K562 (cell line): ENCODE measurements at regions not wholly inside any gene's neighbourhood (a gene's known extent, or its start where the extent isn't known, plus 50 kb on each side); places are given as distances from the start of the nearest gene placed in this dataset.
"Not testable (repeated sequence)": the region's sequence is repeated elsewhere in the genome, so short reads cannot be mapped to it uniquely, and the experiment has no call there.

Experiments used
- ATAC-seq: fragments of 200-7000 bp; cut with Tn5 transposase; 3 replicates; pipeline ENCODE4 v1.9.1; 2020; ENCODE audit warnings: moderate library complexity
- BruUV-seq: library from RNA; stranded (reverse); fragments of 400-500 nt; replicated peaks from 2 replicates; lab custom pipeline; 2021; lab: Mats Ljungman, UMichigan
- CTCF ChIA-PET: fragments of 300-600 bp; formaldehyde crosslinking; extraction: SDS; loops from one replicate; lab custom pipeline; 2021; ENCODE audit warnings: low intra/inter-chr PET ratio; lab: Yijun Ruan, JAX
- POLR2A ChIA-PET: fragments of 300-600, 350-650 bp; sonication (Branson Sonifier 250); formaldehyde crosslinking; extraction: SDS; loops from one replicate; lab custom pipeline; 2021; ENCODE audit warnings: antibody characterized with exemption, inconsistent platforms; lab: Yijun Ruan, JAX
- DNase-seq, 4 experiments: peaks; one replicate each; pipeline versions ENCODE4 v3.0.0 to v3.0.0-alpha.2; 2011 to 2018; ENCODE audit warnings: low spot score in 3 of 4, mixed read lengths in 3 of 4; ENCODE audit errors: extremely low read depth in 1 of 4
- FAIRE-seq: peaks from 2 replicates; lab custom pipeline; 2011; peaks lifted over from hg19 to GRCh38; lab: Jason Lieb, UNC
- H2AFZ ChIP-seq: 2 replicates; pipeline ENCODE4 v1.6.0; 2011; ENCODE audit warnings: low read depth, low read length, control low read depth, inconsistent platforms
- H3K27ac ChIP-seq: fragments of 200-600 bp; 3 replicates; pipeline ENCODE4 v1.8.0; 2011; ENCODE audit warnings: low read depth, mild to moderate bottlenecking, control low read depth, inconsistent platforms, low read length, moderate library complexity, mixed read lengths; ENCODE audit errors: extremely low read depth
- H3K27me3 ChIP-seq, 2 experiments: fragments of 300-600 bp in 1 of 2; 2 replicates in 1 of 2; 3 replicates in 1 of 2; pipeline versions ENCODE4 v1.6.0 to v1.8.0; 2011; ENCODE audit warnings: inconsistent platforms in 2 of 2, low read length in 2 of 2, mild to moderate bottlenecking in 1 of 2, mixed read lengths in 1 of 2, moderate library complexity in 1 of 2; ENCODE audit not compliant: control insufficient read depth in 2 of 2, insufficient read depth in 2 of 2
- H3K36me3 ChIP-seq: fragments of 300-600 bp; 3 replicates; pipeline ENCODE4 v1.8.0; 2011; ENCODE audit warnings: mild to moderate bottlenecking, low read length, inconsistent platforms; ENCODE audit not compliant: control insufficient read depth, insufficient read depth
- H3K4me1 ChIP-seq, 2 experiments: fragments of 200-600 bp in 1 of 2; replicated peaks in 1 of 2; 2 replicates in 1 of 2; 3 replicates in 1 of 2; pipeline versions ENCODE4 v1.5.1 to v1.8.0; 2011; ENCODE audit warnings: inconsistent platforms in 2 of 2, low read length in 2 of 2, mild to moderate bottlenecking in 1 of 2, mixed read lengths in 1 of 2, moderate library complexity in 1 of 2; ENCODE audit not compliant: control insufficient read depth in 2 of 2, insufficient read depth in 2 of 2
- H3K4me2 ChIP-seq: 2 replicates; pipeline ENCODE4 v1.6.1; 2011; ENCODE audit warnings: low read length, control low read depth, inconsistent platforms, mixed read lengths; ENCODE audit not compliant: insufficient read depth
- H3K4me3 ChIP-seq: fragments of 200-600 bp; sonication (generic), shearing (Covaris generic); 2 replicates; pipeline ENCODE4 v1.5.1; 2016; ENCODE audit warnings: control low read depth, inconsistent platforms
- H3K79me2 ChIP-seq: fragments of 200-600 bp; 3 replicates; pipeline ENCODE4 v1.8.0; 2011; ENCODE audit warnings: low read length, inconsistent platforms; ENCODE audit not compliant: control insufficient read depth, insufficient read depth
- H3K9ac ChIP-seq, 2 experiments: 2 replicates each; pipeline versions ENCODE4 v1.6.0 to v1.6.1; 2011; ENCODE audit warnings: low read depth in 2 of 2, low read length in 2 of 2, control low read depth in 1 of 2, inconsistent platforms in 1 of 2, mild to moderate bottlenecking in 1 of 2, mixed read lengths in 1 of 2; ENCODE audit not compliant: insufficient read depth in 1 of 2
- H3K9me1 ChIP-seq: one replicate; pipeline ENCODE4 v1.6.0; 2011; ENCODE audit warnings: inconsistent platforms, mild to moderate bottlenecking, low read length, moderate library complexity; ENCODE audit not compliant: control insufficient read depth, insufficient read depth
- H3K9me3 ChIP-seq: replicated peaks from 2 replicates; pipeline ENCODE4 v1.5.1; 2011; ENCODE audit warnings: low read depth, low read length, inconsistent platforms; ENCODE audit not compliant: control insufficient read depth, insufficient read depth
- H4K20me1 ChIP-seq: replicated peaks from 2 replicates; pipeline ENCODE4 v1.6.1; 2011; ENCODE audit warnings: low read length, inconsistent platforms, mixed read lengths; ENCODE audit not compliant: control insufficient read depth, insufficient read depth
- SIN3A ChIP-seq, 2 experiments: fragments of 150-350 bp in 1 of 2; IDR thresholded peaks; 2 replicates each; pipeline ENCODE4 v1.6.1; 2011 to 2016; ENCODE audit warnings: borderline replicate concordance in 2 of 2, low read depth in 2 of 2, low read length in 2 of 2, mild to moderate bottlenecking in 2 of 2, moderate library complexity in 2 of 2; ENCODE audit not compliant: control insufficient read depth in 1 of 2
- ZNF561 ChIP-seq: fragments of 450-650 bp; formaldehyde crosslinking; conservative IDR thresholded peaks from 2 replicates; pipeline ENCODE4 v1.4.0; 2020; ENCODE audit warnings: mild to moderate bottlenecking, moderate library complexity
- WGBS: fragments of 100-300 bp; shearing (Covaris generic); methylation state at CpG from one replicate; pipeline ENCODE4 v1.1.6; 2016; ENCODE audit warnings: low coverage, mixed read lengths; ENCODE audit not compliant: insufficient coverage; ENCODE audit errors: missing lambda C conversion rate; 5-methylcytosine and 5-hydroxymethylcytosine counted together
- in situ Hi-C: fragments of 300-500 bp; cut with MboI; formaldehyde crosslinking; loops from 4 replicates; pipeline ENCODE4 v1.15.0; 2018; ENCODE audit warnings: inconsistent platforms, mixed read lengths
- intact Hi-C: fragments of 100-400 bp; cut with micrococcal nuclease; formaldehyde crosslinking; loops from 2 replicates; pipeline ENCODE4 v1.14.2; 2022

DNA sequence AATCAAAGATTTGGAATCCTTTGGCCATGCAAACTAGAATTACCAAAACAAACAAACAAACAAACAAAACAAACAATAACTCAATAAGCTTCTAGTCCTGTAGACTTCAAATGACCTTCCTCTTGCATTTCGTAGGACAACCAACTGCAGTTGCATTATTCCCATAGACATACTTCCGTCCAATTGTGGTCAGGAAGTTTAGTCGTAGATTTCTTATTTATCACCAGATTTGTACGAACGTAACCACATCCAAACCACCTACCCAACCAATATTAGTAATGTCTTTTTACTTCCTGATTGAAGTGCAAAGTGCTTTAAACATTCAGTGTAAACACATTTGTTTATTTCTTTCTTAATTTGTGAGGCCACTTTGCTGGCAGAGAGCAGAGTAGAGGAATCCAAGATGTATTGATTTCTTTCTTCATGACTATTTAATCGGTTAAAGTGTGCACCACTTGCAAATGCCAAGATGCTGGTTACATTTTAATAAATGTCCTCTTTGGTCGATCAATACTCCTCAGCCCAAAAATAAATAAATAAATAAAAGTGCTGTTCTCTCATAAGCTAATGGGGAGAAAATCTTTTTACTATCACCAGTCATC is 1745.6 kb upstream of the CELF4 start (continued):
- TF ChIP-seq SIN3A (IDR thresholded peaks at IDR 0.05; ENCODE audit: borderline replicate concordance in 2 of 2, control insufficient read depth in 1 of 2, low read depth in 2 of 2, low read length in 2 of 2), result no peak

DNA sequence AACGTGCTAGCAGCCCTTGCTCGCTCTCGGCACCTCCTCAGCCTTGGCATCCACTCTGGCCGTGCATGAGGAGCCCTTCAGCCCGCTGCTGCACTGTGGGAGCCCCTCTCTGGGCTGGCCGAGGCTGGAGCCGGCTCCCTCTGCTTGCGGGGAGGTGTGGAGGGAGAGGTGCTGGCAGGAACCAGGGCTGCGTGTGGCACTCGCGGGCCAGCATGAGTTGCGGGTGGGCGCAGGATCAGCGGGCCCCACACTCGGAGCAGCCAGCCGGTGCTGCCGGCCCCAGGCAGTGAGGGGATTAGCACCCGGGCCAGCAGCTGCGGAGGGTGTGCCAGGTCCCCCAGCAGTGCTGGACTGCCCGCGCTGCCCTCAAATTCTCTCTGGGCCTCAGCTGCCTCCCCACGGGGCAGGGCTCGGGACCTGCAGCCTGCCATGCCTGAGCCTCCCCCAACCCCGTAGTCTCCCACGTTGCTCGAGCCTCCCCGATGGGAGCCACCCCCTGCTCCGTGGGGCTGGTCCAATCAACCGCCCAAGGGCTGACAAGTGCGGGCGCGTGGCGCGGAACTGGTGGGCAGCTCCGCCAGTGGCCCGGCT is 1743.4 kb upstream of the CELF4 start:
- FAIRE-seq, DNase-seq, H3K36me3 ChIP-seq, H3K27me3 ChIP-seq, H3K9ac ChIP-seq, H3K27ac ChIP-seq, H4K20me1 ChIP-seq, H3K79me2 ChIP-seq, H3K4me2 ChIP-seq, H3K9me1 ChIP-seq, CTCF ChIA-PET, BruUV-seq, ATAC-seq, H3K4me1 ChIP-seq, H3K4me3 ChIP-seq, POLR2A ChIA-PET, H3K9me3 ChIP-seq, H2AFZ ChIP-seq, intact Hi-C loops, in situ Hi-C loops: not testable (repeated sequence)
- 7% methylated on average over 32 of the region's 36 CpGs for WGBS

DNA sequence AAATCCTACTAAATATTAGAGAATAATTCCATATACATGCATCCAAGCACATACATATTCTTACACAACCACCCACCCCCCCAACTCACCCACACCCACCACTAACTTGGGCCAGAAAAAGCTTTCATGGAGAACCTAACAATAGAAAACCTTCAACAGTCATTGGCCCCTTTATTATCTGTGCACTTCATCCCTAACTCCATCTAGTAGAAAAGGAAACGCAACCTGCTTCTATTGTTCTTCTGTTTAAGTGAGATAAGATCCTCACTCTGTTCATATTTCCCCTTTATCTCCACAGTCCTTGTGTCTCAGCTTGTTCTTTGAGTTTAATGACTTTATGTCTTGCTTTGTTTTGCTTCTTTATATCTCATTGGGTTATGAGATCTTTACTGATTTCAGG is 1740.2 kb upstream of the CELF4 start:
- no peak overlapping the region for H3K4me3 ChIP-seq
- no peak overlapping the region for H3K4me2 ChIP-seq
- H2AFZ ChIP-seq, result no peak overlapping the region
- H3K27me3 ChIP-seq, result no peaks in the 10 kb centered on the region
- POLR2A ChIA-PET, result no interaction called here
- H3K27ac ChIP-seq, result no peak overlapping the region
- 0% methylated on average over 1 of the region's 1 CpG for WGBS
- no peaks in the 10 kb centered on the region for H3K79me2 ChIP-seq
- H3K4me1 ChIP-seq, result no peaks in the 10 kb centered on the region
- ATAC-seq, result no peak
- H3K9me3 ChIP-seq, result no peaks in the 10 kb centered on the region
- TF ChIP-seq ZNF561, result no peak
- TF ChIP-seq, all 486 proteins: peak for 0
- FAIRE-seq (no peak), DNase-seq (no peak)
- H3K36me3 ChIP-seq, result no peaks in the 10 kb centered on the region
- no peak overlapping the region for H3K9ac ChIP-seq
- in situ Hi-C loops (no loop called here), intact Hi-C loops (no loop called here)
- no TSS peak for BruUV-seq
- H4K20me1 ChIP-seq, result no peaks in the 10 kb centered on the region
- CTCF ChIA-PET, result no interaction called here
- H3K9me1 ChIP-seq, result no peaks in the 10 kb centered on the region
